ENCODE measurements at regions not wholly inside any gene's neighbourhood (a gene's known extent, or its start where the extent isn't known, plus 50 kb on each side); places are given as distances from the start of the nearest gene placed in this dataset.

- TF ChIP-seq FOXM1 (IDR thresholded peaks at IDR 0.05; ENCODE audit: borderline replicate concordance) (no peak), SUZ12 (IDR thresholded peaks at IDR 0.05) (no peak), TARDBP (IDR thresholded peaks at IDR 0.05) (no peak), FOXA1 (IDR thresholded peaks at IDR 0.05) (no peak), CTBP1 (IDR thresholded peaks at IDR 0.05; ENCODE audit: borderline replicate concordance) (no peak), ZNF384 (IDR thresholded peaks at IDR 0.05) (no peak), ELF4 (IDR thresholded peaks at IDR 0.05) (no peak), ARNT (IDR thresholded peaks at IDR 0.05) (no peak), SP1 (IDR thresholded peaks at IDR 0.05) (no peak), BHLHE40 (IDR thresholded peaks at IDR 0.05; ENCODE audit: borderline replicate concordance) (no peak), FOXK2 (IDR thresholded peaks at IDR 0.05) (no peak)
Measured at GRCh38 chr2:48247206-48247605, 67.3 kb upstream of the FOXN2 start.

All from HEK293T (cell line).